HUES64 (cell line): ENCODE measurements at regions not wholly inside any gene's neighbourhood (a gene's known extent, or its start where the extent isn't known, plus 50 kb on each side); places are given as distances from the start of the nearest gene placed in this dataset.

ENCODE experiments used
- H3K27ac ChIP-seq: 2 replicates; pipeline ENCODE4 v1.7.0; 2013; ENCODE audit warnings: low read depth, low read length, inconsistent platforms
- H3K27me3 ChIP-seq: 2 replicates; pipeline ENCODE4 v1.6.1; 2013; ENCODE audit warnings: mild to moderate bottlenecking, low read length; ENCODE audit not compliant: insufficient read depth
- H3K36me3 ChIP-seq: 2 replicates; pipeline ENCODE4 v1.6.1; 2013; ENCODE audit warnings: mild to moderate bottlenecking, low read length; ENCODE audit not compliant: insufficient read depth
- H3K4me1 ChIP-seq: 2 replicates; pipeline ENCODE4 v1.6.1; 2013; ENCODE audit warnings: mild to moderate bottlenecking, low read length, moderate library complexity; ENCODE audit not compliant: insufficient read depth
- H3K4me3 ChIP-seq: 2 replicates; pipeline ENCODE4 v1.5.1; 2013; ENCODE audit warnings: mild to moderate bottlenecking, low read length, moderate library complexity
- H3K9ac ChIP-seq: 2 replicates; pipeline ENCODE4 v1.6.1; 2013; ENCODE audit warnings: mild to moderate bottlenecking, low read depth, low read length
- H3K9me3 ChIP-seq: 2 replicates; pipeline ENCODE4 v1.6.1; 2013; ENCODE audit warnings: low read depth, low read length; ENCODE audit not compliant: insufficient read depth
- WGBS: fragments of 150-250, 120-280 bp; methylation state at CpG from one replicate; pipeline ENCODE4 v1.1.7; 2013; ENCODE audit warnings: missing lambda C conversion rate; 5-methylcytosine and 5-hydroxymethylcytosine counted together

DNA sequence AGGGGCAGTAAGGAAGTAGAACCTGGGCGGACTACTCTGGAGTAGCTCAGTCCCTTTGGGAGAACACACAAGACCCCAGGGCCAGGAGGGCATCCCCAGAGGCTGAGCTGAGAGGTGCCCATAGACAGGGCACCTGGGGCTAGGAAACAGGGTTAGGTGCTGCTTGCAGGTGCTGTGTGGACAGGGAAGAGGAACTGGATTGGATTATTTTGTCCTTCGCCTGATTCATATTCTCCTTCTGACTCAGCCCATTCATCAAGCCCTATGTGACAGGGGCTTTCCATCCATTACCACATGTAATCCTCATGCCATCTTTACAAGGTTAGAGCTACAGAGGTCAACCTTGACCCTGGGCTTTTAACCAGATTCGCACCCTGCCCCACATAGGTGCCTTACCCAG lies 183.9 kb downstream of the C1orf94 start:
- H3K27me3 ChIP-seq: no peaks in the 10 kb centered on the region
- WGBS: 94% methylated on average over 3 of the region's 3 CpGs
- no peak overlapping the region for H3K27ac ChIP-seq
- no peaks in the 10 kb centered on the region for H3K9me3 ChIP-seq
- H3K9ac ChIP-seq: no peak overlapping the region
- no peaks in the 10 kb centered on the region for H3K4me1 ChIP-seq
- no peak overlapping the region for H3K4me3 ChIP-seq
- H3K36me3 ChIP-seq: no peaks in the 10 kb centered on the region

DNA sequence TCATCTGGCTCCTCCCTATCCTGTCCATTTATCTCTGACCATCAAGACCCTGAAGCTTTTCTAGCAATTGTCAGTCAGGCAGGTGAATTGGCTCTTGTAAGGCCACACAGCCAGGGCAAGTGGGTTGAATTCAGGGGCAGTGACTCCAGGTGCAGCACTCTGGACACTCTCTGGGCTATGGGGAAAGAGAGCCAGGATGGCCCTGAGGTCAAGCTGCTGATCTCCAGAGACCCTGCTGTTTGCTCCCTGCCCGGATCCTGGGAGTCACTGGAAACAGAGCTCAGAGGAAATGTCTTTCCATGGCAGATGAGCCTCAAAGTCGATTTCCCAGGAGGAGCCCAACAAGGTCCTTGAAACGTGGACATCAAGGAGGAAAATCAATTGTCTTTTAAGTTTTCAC lies 184.4 kb downstream of the C1orf94 start:
- Histone ChIP-seq H3K36me3 (no peaks in the 10 kb centered on the region), H3K9ac (no peak overlapping the region), H3K27me3 (no peaks in the 10 kb centered on the region), H3K4me1 (no peaks in the 10 kb centered on the region), H3K9me3 (no peaks in the 10 kb centered on the region), H3K4me3 (no peak overlapping the region), H3K27ac (no peak overlapping the region)
- WGBS: 86% methylated on average over 3 of the region's 3 CpGs

DNA sequence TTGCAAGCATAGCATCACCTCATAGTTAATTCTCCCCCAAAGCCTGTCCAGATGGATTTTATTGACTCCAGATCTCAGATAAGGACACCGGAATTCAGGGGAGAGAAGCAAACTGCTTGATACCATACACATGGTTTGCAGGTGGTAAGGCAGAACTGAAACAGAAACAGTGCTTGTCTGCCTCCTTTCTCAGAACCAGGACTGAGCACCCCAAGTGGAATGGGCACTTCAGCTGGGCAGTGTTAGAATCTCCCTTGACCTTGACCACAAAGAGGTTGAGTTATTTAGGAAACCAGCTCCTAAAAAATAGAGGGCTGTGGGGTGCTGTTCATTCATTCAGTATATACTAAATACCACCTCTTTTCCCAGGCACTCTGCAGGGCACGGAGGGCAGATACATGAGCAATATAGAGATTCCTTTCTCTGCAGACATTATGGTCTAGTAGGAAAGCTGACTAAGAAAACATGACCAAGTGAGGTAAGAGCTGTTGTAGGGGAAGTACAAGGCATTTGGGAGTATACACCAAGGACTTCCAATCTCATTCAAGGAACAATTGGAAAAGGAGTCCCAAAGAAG lies 185.2 kb downstream of the C1orf94 start:
- H3K9me3 ChIP-seq: no peaks in the 10 kb centered on the region
- 63% methylated on average over 2 of the region's 2 CpGs for WGBS
- H3K4me1 ChIP-seq: no peaks in the 10 kb centered on the region
- H3K9ac ChIP-seq: no peak overlapping the region
- no peak overlapping the region for H3K4me3 ChIP-seq
- no peaks in the 10 kb centered on the region for H3K27me3 ChIP-seq
- H3K27ac ChIP-seq: no peak overlapping the region
- no peaks in the 10 kb centered on the region for H3K36me3 ChIP-seq

DNA sequence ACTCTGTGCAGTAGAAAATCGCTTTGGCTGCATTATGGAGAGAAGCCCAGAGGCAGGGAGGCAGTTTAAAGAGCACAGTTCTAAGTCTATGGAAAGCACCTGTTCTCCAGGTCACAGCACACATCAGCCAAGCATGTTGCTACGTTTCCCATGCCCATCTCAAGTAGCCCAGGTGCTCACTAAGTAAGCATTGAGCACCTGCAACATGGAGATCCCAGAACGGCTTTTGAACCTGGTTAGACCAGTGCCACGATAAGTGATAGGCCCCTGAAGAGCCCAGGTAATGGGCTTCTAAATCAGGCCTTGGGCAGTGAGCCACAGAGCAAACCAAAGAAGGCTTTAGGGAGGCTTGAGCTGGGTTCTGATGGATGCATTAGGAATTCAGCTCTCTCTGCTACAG lies 186.2 kb downstream of the C1orf94 start:
- H3K9me3 ChIP-seq: no peaks in the 10 kb centered on the region
- 95% methylated on average over 4 of the region's 4 CpGs for WGBS

DNA sequence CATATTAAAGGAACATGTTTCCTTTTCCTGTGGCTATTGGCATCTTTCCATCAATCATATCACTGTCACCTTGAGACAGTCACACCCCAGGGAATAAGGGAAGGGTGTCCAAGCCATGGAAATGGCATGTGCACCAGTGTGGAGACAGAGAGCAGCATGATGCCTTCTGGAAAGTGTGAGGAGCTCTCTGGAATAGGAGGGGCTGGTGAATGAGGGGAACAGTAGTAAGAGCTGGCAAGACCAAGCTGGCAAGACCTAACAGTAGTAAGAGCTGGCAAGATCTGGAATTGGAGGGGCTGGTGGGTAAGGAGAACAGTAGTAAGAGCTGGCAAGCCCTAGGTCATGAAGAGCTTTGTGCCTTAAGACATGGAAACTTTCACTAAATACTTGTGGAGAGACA lies 186.7 kb downstream of the C1orf94 start:
- H3K4me1 ChIP-seq: no peaks in the 10 kb centered on the region
- no peaks in the 10 kb centered on the region for H3K9me3 ChIP-seq
- no peak overlapping the region for H3K9ac ChIP-seq
- H3K4me3 ChIP-seq: no peak overlapping the region
- no peak overlapping the region for H3K27ac ChIP-seq
- H3K27me3 ChIP-seq: no peaks in the 10 kb centered on the region
- H3K36me3 ChIP-seq: no peaks in the 10 kb centered on the region

More for the DNA sequence above, 186.2 kb downstream of the C1orf94 start:
- H3K36me3 ChIP-seq: no peaks in the 10 kb centered on the region
- H3K27me3 ChIP-seq: no peaks in the 10 kb centered on the region
- no peak overlapping the region for H3K9ac ChIP-seq
- no peaks in the 10 kb centered on the region for H3K4me1 ChIP-seq
- H3K27ac ChIP-seq: no peak overlapping the region
- H3K4me3 ChIP-seq: no peak overlapping the region

DNA sequence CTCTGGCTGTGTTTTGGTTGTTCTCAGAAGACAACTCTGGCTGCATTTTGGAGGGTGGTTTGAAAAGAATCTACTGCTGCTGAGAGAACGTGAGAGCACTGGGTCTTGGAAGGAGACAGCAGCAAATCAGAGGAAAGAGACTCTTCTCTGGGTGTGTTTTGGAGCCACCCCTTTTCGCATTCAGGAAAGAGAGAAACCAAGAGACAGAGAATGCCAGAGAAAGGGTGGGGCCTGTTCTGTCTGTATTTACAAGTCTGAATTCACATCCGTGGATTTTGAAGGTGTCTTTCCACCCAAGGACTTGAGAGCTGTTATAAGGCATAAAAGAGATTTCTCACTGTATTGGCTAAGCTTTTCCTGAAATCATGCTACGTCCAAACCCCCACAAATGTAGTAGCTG lies 187.2 kb downstream of the C1orf94 start:
- Histone ChIP-seq H3K27me3 (no peaks in the 10 kb centered on the region), H3K4me1 (no peaks in the 10 kb centered on the region), H3K4me3 (no peak overlapping the region), H3K9ac (no peak overlapping the region), H3K36me3 (no peaks in the 10 kb centered on the region), H3K9me3 (no peaks in the 10 kb centered on the region), H3K27ac (no peak overlapping the region)
- 82% methylated on average over 4 of the region's 4 CpGs for WGBS

DNA sequence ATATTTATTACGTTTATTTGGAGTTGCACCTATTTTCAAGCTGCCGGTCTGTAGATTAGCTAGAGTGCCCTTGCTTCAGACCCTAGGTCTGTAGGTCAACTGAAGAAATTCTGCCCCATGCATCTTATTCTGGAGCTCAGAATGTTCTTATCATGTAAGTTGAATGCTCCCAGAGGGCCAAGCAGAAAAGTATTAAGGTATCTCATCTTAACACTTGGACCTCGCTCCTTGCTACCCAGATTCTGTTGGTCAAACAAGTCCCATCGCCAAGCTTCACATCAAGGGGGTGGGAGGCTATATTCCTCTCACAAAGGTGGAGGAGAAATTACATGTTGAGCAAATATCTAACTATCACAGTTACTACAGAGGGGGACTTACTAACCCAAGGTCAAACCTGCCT lies 187.7 kb downstream of the C1orf94 start:
- no peaks in the 10 kb centered on the region for H3K36me3 ChIP-seq
- no peak overlapping the region for H3K4me3 ChIP-seq
- H3K27me3 ChIP-seq: no peaks in the 10 kb centered on the region
- H3K4me1 ChIP-seq: no peaks in the 10 kb centered on the region
- no peaks in the 10 kb centered on the region for H3K9me3 ChIP-seq
- no peak overlapping the region for H3K27ac ChIP-seq
- 95% methylated on average over 3 of the region's 4 CpGs for WGBS
- no peak overlapping the region for H3K9ac ChIP-seq

DNA sequence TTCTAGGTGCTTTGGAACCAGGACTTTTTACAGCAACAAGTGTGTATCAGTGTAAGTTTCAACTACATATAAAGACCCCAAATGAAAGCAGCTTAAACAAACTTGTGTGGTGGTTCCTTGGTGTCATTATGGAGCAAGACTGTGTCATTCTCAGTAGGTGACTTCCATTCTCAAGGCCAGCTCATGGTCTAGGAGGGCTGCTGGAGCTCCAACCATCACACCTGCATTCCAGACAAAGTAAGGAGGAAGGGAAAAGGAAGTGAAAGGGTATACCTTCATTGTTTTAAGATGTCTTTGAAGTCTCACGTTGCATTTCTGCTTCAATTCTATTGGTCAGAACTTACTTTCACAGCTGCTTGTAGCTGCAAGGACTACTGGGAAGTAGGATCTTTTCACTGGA lies 188.6 kb downstream of the C1orf94 start:
- Histone ChIP-seq H3K4me1 (no peaks in the 10 kb centered on the region), H3K27me3 (no peaks in the 10 kb centered on the region), H3K9ac (no peak overlapping the region), H3K27ac (no peak overlapping the region), H3K4me3 (no peak overlapping the region), H3K36me3 (no peaks in the 10 kb centered on the region), H3K9me3 (no peaks in the 10 kb centered on the region)
- 75% methylated on average over 1 of the region's 1 CpG for WGBS

DNA sequence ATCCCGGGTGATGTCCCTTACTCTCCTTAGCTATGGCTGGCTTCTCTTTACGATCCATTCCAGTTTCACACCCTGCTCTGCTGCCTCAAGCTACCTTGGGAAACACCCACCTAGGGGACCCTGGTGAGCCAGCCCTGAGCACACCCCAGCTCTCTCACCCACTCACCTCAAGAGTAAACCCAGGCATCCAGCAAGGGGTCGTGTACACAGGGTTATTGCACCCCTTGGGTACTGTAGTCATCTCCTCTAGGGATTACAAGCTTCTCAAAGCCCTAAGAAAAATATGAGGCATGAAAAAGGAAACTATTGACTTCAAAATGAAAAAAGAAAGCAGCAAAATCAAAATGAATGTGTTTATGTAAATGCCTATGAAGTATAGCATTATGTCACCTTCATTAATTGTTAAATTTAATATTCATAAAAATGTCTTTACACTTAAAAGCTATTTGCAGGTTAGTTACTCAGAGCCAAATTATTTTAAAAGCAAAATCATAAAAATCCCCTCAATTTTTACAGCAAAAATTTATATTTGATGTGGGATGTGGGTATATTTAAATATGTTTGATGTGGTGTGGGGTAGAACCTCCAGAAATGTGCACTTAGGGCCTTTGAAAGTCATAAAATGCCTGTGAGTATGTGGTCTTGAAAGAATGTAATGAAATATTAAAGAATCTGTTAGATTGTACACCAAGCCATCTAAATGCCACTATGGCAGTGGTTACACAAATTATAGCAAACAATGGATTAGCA lies 190.3 kb downstream of the C1orf94 start:
- no peak overlapping the region for H3K27ac ChIP-seq
- H3K36me3 ChIP-seq: no peaks in the 10 kb centered on the region
- H3K4me1 ChIP-seq: no peaks in the 10 kb centered on the region
- H3K9me3 ChIP-seq: no peaks in the 10 kb centered on the region
- H3K9ac ChIP-seq: no peak overlapping the region
- no peaks in the 10 kb centered on the region for H3K27me3 ChIP-seq
- no peak overlapping the region for H3K4me3 ChIP-seq
- WGBS: 93% methylated on average over 3 of the region's 3 CpGs

DNA sequence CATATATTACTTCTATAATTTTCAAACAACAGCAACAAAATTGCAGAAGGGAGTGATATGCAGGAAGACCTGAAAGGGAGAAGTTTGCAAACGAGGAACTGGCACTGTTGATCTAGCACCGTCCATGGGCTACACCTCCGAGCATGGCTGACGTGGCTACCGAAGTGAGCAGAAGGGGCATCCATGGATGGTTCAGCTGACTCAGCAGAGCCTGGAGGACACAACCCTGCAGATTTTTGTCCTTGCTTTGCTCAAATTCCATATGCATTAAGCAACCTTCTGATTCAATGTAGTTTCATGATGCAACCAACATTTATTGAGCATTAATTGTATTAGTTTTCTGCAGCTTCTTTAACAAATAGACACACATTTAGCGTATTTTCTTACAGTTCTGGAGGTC lies 191.2 kb downstream of the C1orf94 start:
- H3K9me3 ChIP-seq: no peaks in the 10 kb centered on the region
- H3K4me3 ChIP-seq: no peak overlapping the region
- H3K9ac ChIP-seq: no peak overlapping the region
- H3K27ac ChIP-seq: no peak overlapping the region
- H3K4me1 ChIP-seq: no peaks in the 10 kb centered on the region
- H3K27me3 ChIP-seq: no peaks in the 10 kb centered on the region
- no peaks in the 10 kb centered on the region for H3K36me3 ChIP-seq
- WGBS: 77% methylated on average over 6 of the region's 6 CpGs

DNA sequence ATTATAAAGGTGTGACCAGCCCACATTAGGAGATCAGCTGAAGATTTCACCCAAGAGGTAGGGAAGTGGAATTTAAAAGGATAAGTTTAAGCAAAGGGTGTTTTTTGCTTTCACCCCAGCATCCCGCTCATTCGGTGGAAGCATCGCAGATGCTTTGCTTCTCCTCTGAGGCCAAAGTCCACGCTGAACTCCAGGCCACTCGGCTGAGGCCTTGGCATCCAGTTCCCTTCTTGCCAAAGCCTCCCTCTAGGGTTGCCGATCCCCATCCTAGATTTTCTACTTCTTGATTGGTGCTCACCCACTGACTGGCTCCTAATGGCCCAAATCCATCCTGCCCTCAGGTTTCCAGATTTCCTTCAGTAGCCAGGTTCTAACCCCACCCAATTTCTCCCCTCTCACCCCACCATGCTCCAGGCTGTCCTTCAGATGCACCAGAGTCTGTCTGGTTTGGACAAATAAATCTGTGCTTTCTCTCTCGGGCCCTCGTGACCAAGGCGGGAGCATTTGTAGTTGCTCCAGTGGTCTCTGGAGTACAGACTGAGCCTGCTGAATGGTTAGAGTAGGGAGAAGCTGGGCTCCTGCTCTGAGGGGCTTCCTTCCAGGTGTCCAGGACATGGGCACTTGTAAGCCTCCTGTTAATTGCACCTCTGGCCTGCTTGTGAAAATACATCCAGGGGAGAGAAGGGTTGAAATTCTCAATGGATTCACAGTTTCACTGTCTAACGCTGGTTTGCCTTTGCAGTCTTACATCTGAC lies 193.2 kb downstream of the C1orf94 start:
- Histone ChIP-seq H3K36me3 (no peaks in the 10 kb centered on the region), H3K9ac (no peak overlapping the region), H3K27ac (no peak overlapping the region), H3K27me3 (no peaks in the 10 kb centered on the region), H3K9me3 (no peaks in the 10 kb centered on the region), H3K4me1 (no peaks in the 10 kb centered on the region), H3K4me3 (no peak overlapping the region)
- 94% methylated on average over 10 of the region's 10 CpGs for WGBS
